Ureter (tissue), 1 donor: ENCODE measurements at regions not wholly inside any gene's neighbourhood (a gene's known extent, or its start where the extent isn't known, plus 50 kb on each side); places are given as distances from the start of the nearest gene placed in this dataset.

Experiments
- DNase-seq: peaks from one replicate; pipeline ENCODE4 v3.0.0-alpha.2; 2020; ENCODE audit warnings: low spot score
- donor health status: DM: yes; HTN: yes; CAD: no.

- DNase-seq, result no peak
Observed at GRCh38 chr3:102599819-102600576, 165.2 kb downstream of the ZPLD1 start.

GRCh38 chr3:102605153-102605552, 170.3 kb downstream of the ZPLD1 start:
- no peak for DNase-seq

- no peak for DNase-seq
Observed at GRCh38 chr3:102608875-102609274, 174.1 kb downstream of the ZPLD1 start.

GRCh38 chr3:102614021-102614569, 179.3 kb downstream of the ZPLD1 start:
- no peak for DNase-seq

- no peak for DNase-seq
Observed at GRCh38 chr3:102614585-102614984, 179.8 kb downstream of the ZPLD1 start.

GRCh38 chr3:102617381-102617780, 182.6 kb downstream of the ZPLD1 start:
- DNase-seq, result no peak

GRCh38 chr3:102619361-102619760, 184.5 kb downstream of the ZPLD1 start:
- no peak for DNase-seq

- DNase-seq, result no peak
Observed at GRCh38 chr3:102629943-102630342, 195.1 kb downstream of the ZPLD1 start.

GRCh38 chr3:102630531-102630930, 195.7 kb downstream of the ZPLD1 start:
- DNase-seq, result no peak

GRCh38 chr3:102643546-102643945, 208.7 kb downstream of the ZPLD1 start:
- DNase-seq, result no peak

GRCh38 chr3:102646557-102646956, 211.7 kb downstream of the ZPLD1 start:
- no peak for DNase-seq

GRCh38 chr3:102660653-102661052, 225.8 kb downstream of the ZPLD1 start:
- no peak for DNase-seq

- DNase-seq, result no peak
Observed at GRCh38 chr3:102661707-102662497, 227.1 kb downstream of the ZPLD1 start.

- no peak for DNase-seq
Observed at GRCh38 chr3:102662498-102662772, 227.6 kb downstream of the ZPLD1 start.

- DNase-seq, result no peak
Observed at GRCh38 chr3:102664126-102664525, 229.3 kb downstream of the ZPLD1 start.

- no peak for DNase-seq
Observed at GRCh38 chr3:102665183-102665582, 230.4 kb downstream of the ZPLD1 start.

- no peak for DNase-seq
Observed at GRCh38 chr3:102668247-102668646, 233.4 kb downstream of the ZPLD1 start.

- DNase-seq, result no peak
Observed at GRCh38 chr3:102670986-102671385, 236.2 kb downstream of the ZPLD1 start.

- no peak for DNase-seq
Observed at GRCh38 chr3:102672305-102672704, 237.5 kb downstream of the ZPLD1 start.

GRCh38 chr3:102673271-102674115, 238.7 kb downstream of the ZPLD1 start:
- DNase-seq, result peak; percentile 61

- DNase-seq, result no peak
Observed at GRCh38 chr3:102674284-102674683, 239.5 kb downstream of the ZPLD1 start.

- DNase-seq, result no peak
Observed at GRCh38 chr3:102676424-102676823, 241.6 kb downstream of the ZPLD1 start.
